Mammary epithelial cell (primary cell): ENCODE measurements at regions not wholly inside any gene's neighbourhood (a gene's known extent, or its start where the extent isn't known, plus 50 kb on each side); places are given as distances from the start of the nearest gene placed in this dataset.

Experiments
- CTCF ChIP-seq, 2 donors: IDR thresholded peaks in 1 of 2; conservative IDR thresholded peaks in 1 of 2; 2 replicates each; pipeline ENCODE4 v1.5.1; 2011 to 2012; ENCODE audit warnings: inconsistent platforms in 2 of 2, low read length in 2 of 2, mild to moderate bottlenecking in 2 of 2, control low read depth in 1 of 2, low read depth in 1 of 2; ENCODE audit not compliant: insufficient read depth in 1 of 2; ENCODE audit errors: extremely low read depth in 1 of 2
- EZH2 ChIP-seq: IDR thresholded peaks from 2 replicates; pipeline ENCODE4 v1.6.1; 2012; ENCODE audit warnings: low read length, inconsistent platforms, borderline replicate concordance

- no peak for TF ChIP-seq CTCF (conservative IDR thresholded peaks at IDR 0.05 in 1 of 2, IDR thresholded peaks at IDR 0.05 in 1 of 2; ENCODE audit: extremely low read depth in 1 of 2, insufficient read depth in 1 of 2, low read depth in 1 of 2, low read length in 2 of 2)
- no peak for TF ChIP-seq EZH2
These were observed 537.5 kb downstream of the BCOR start for GRCh38 chrX:39560271-39560670.
